ENCODE measurements at regions not wholly inside any gene's neighbourhood (a gene's known extent, or its start where the extent isn't known, plus 50 kb on each side); places are given as distances from the start of the nearest gene placed in this dataset.

DNA sequence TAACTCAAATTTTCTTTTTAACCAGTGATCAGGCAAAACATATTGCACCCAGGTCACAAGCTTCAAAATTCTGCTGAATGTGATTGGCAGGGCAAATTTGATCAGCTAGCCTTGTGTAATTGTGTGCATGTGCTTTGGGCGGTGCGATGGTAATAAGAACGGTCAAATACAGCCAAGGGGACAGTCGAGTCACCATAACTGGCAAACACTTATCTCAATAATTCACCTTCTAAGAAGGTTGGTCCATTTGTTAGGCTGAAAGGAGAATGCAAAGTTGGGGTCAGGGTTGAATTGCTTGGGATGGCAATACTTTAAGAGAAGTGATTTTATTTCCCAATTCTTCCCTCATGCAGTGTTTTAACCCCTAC, 302.4 kb upstream of the PDZRN3 start:
- no peak for DNase-seq

DNA sequence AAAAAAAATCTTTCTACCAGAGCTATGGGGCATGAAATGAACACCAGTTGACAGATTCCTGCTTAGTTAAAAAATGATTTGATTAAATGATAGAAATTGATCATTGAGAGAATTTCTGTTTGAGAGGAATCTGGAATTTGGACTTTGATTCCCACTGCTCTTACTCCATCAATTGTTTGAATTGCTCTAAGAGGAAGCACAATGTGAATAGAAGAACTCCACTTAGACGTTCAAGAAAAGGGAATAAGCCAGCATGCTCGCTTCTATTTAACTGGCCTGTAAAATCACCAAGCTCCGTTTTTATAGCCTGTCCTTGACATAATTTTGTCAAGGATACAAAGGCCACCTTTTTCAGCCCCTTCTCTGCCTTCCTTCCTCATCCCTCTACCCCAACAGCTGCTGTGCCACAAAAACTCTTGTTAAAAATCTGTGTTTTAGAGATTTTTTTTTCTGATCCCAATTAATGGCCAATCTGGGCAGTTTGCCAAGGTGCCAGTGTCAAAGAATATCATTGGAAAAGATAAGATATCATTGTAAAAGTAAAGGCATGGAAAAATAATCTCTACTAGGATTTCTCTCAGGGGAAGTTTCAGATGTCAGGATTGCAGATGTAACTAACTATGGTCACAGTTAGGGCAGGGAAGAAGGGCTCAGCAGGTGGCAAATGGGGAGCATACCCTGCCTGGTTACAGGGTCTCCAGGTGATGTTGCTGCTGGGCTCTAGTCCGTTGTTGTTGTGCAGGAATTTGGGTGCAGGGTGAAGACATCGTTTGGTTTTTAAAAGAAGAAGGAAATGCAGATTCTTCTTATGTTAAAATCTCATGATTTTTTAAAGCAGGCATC, 301.8 kb upstream of the PDZRN3 start:
- DNase-seq = no peak

DNA sequence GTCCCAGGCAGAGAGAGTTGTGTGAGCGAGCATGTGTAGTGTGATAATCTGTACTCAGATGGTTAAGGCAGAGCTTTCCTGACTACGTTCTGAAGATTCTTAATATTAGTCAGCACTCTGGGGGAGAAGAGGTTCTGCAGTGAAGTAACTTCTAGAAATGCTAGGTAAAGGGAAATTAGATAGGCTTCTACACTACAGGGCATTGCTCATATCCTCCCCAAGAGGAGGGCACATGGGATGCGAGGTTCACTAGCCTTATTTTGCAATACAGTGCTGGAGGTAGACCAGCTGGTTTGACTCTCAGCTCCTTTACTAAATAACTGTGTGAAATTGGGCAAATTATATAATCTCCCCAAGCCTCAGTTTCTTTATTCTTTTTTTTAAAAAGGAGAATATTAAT, 300.3 kb upstream of the PDZRN3 start:
- DNase-seq = no peak

DNA sequence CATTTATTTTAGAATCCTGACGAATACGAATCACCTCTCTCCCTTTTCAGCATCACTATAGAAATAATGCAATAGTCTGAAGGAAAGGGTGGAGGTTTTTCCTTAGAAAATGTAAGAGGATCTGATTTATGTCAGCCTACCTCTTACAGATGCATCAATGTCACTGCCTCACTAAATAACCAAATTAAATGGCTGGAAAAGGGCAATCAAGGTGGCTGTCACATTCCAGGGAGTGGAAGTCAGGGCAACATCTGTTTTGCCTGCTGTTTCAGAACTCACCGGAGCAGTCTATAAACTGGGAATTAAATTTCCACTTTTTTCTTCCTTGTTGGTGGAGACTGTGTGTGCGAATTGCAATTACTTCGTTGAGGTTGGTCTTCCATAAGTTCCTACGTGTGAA, 299.3 kb upstream of the PDZRN3 start:
- DNase-seq = no peak

DNA sequence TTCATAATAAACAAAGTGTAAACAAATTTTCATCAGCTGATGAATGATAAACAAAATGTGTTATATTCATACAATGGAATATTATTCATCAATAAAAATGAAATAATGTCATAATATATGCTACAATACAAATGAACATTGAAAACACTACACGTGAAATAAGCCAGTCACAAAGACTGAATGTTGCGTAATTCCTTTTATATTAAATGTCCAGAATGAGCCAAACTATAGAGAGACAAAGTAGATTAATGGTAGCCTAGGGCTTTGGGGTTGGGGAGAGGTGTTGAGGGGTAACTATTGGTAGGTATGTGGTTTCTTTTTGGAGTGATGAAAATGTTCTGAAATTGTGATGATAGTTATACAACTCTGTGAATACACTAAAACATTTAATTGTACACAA, 292.9 kb upstream of the PDZRN3 start:
- no peak for DNase-seq

DNA sequence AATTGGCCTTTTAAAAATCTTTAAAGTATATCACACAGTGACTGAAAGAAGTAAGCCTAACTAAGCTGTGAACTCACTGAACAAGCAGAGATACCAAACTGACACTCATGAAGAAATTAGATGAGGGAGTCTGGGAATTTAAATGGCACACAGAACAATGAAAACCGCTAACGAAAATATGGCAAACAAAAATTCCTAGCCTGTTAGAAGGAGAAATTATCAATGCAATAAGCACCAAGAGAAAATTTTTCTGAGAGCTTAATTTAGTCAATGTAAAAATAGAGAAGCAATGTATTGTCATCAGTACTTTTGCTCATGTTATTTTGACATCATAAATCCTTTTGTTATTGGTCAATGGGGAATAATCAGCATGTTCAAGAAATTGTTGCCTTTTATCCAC, 291.1 kb upstream of the PDZRN3 start:
- no peak for DNase-seq

DNA sequence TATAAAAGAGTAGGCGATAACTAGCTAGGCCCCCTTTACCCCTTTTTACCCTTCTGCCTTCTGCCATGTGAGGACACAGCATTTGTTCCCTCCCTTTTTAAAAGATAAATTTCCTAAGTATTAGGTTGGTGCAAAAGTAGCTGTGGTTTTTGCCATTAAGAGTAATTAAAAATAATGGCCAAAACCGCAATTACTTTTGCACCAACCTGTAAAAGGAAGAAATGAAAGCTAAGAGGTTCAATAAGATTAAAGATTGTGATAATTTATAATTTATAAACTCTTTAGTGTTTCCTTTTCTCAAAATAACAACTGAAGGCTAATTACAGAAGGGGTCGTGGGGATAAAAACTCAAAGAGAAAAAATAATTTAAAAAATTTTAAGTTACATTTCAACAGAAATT, 283.5 kb upstream of the PDZRN3 start:
- no peak for DNase-seq

DNA sequence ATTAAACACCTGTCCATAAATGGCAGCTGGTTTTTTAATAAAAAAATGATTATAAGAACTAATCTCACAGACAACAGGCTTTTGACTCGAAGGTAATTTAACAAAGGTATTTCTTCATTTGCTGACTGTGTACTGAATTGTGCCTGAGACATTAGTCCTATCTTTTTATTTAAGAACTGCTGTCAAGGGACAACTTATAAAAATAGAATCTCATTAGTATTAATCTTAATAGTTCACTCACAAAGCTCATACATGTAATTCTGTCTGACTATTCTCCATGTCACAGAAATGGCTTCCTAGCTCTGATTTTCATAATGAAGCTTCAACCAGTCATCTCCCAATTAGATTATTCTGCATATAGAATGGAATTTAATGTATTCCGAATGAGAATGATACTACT, 276.9 kb upstream of the PDZRN3 start:
- DNase-seq = no peak

DNA sequence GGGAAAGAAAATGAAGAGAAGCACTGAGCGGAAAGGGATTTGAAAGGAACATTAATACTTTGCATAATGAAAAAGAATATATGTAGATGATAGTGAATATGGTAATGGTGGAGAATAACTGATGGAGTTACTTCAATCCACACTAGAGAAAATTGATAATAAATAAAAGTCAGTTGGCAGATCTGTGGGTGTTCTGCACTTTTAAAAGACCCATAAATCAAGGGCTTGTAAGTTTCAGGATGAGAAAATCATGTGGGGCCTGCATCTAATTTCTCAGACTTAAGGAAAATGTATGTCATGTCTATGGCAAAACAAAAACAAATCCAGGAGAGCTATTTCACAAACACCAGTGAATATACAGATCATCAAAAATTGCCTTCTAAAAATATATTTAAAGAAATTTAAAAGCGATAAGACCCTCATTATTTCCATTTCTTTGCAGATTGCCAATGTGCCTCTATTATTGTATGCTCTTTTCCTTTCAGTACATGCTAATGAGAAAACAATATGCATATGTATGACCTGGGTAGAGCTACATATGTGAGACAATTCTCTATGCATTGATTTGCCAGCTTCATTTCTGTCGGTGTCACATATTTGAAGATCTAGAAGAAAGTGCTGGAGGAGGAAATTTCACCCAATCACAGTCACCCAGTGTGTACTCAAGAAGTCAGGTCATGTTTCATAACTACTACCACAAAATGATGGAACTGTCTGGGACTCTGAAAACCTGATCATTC, 269.9 kb upstream of the PDZRN3 start:
- DNase-seq = no peak

DNA sequence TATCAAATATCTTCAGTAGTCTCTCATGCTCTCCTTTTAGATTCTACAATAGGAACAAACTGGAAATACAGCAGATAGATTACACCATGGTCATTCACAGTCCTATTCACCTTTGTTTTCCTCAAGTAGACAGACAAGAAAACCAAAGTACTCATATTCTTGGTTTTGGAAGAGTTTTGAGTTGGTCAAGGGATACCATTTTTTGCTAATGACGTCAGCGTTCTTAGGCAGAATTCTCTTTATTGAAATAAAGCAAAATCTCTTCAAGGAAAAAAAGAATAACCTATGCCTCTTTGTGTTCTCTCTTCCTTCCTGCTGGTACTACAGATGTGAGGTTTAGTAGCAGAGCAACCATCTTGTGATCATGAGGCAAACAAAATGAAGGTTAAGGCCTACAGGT, 268.3 kb upstream of the PDZRN3 start:
- no peak for DNase-seq

DNA sequence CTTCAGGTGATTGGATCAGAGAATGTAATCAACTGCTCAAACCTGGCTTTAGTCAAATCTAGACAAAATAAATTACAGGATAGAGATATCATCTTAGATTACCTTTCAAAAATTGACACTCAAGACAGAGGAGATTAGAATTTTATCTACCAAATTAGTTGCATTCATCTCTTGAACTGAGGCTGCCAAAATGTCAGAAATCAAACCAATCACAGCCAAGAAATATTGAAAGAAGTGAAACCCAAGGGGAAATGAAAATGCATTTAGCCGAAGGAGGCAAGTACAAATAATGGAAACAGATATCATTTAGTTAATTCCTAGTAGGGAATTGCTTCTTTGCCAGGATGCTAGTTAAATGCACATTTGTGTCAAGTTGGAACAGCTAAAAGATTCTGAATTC, 261.1 kb upstream of the PDZRN3 start:
- DNase-seq = no peak

DNA sequence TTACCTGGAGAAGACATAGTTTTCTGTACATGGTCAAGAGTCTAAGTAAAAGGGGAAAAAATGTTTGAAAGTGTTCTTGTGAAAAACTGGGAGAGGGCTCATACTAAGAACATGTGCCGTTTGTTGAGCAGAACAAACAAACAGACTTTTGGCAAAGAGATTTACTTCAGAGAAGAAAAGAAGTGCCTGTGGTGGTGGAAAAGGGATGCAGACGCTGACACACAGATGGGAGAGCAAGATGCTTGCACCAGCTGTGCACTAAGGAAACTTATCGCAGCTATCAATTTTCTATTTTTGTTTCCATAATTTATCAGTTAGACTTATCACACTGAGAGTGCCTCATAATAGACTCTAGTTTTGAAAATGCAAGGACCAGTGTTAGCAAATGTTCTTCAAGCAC, 259.6 kb upstream of the PDZRN3 start:
- DNase-seq = no peak

DNA sequence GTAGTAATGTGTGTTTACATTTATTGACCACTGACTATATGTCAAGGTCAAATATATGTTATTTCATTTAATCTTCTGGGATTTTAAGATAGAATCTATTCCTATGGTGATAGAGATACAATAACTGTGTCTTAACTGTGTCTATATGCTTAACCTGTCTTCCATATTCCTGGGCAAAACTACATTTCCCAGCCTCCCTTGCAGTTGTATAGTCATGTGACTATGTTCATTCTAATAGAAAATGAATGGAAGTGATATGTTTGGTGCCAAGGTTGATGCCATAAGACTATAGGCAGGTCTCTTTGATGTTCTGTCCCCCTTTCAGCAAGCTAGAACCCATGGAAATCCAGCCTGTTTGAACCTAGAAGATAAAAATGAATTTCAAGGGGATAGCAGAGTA, 258.8 kb upstream of the PDZRN3 start:
- no peak for DNase-seq

DNA sequence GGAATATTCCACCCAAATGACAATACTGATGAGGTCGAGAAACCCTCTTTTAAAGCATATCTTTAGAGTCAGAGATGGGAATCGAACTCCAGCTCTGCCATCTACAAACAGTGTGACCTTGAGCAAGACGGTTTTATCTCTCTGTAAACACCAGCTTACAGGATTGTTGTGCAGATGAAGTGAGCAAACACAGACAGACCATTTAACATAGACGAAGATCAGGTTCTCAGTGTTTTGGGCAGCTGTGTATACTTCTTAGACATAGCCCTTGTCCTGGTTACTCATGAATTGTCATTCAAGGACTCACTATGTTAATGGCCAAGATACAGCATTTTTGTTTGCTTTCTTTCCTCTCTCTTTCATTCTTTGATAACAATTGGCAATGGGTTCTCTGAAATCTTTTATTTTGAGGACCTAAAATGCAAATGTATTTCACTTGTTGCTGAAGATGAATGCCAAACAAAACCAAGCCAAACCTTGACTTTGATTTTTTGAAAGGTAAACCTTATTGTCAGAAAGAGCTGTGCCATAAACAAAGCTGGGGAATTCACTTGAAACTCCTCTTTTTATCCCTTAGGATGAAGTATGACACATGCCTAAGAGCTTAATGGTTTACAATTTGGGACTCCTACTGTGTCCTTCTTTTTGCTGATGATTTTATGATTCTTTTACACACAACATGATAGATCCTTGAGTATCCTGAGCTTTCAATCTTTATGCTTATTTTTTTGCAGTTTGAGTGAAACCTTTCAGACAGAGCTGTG, 250.0 kb upstream of the PDZRN3 start:
- no peak for DNase-seq

DNA sequence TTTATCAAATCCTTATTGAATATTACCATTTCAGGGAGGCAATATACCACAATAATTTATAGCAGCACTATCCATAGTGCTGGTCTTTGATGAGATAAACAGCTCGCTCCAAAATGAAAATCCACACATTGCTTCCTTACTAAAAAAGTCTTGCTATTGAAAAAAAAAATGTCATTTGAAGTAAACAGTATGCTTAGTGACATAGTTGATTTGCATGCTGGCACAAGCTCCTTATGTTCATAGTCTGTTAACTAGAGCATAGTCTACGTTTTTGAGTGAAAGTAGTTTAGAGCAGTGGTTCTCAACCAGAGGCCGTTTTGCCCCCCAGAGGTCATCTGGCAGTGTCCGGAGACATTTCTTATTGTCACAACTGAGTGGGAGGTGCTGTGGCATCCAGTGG, 249.4 kb upstream of the PDZRN3 start:
- DNase-seq = no peak

DNA sequence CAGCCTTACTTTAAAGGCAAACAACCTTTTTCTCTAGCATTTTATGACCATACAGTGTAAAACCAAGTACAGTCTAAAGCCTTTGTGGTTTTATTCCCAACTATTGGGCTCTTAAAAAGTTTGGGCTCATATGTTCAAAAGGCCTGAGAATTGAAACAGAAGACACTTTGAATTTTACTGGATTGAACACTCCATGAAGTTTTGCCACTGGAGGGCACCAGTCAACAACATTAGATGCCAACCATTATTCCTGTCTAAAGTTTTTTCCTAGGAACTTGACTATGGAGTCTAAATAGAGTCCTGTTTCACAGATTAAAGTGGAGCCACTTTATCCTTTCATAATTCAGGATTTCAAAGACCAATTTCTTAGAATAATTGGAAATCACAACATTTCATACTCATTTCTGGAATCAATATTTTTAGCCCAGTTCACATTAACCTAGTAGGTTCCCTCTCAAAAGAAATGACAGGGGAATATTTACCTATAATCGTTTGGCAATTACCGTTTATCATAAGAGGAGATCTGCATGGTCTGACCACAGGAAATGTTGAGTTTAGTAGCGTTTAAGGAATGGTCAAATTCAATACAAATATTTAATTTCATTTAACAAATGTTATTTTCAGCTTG, 244.1 kb upstream of the PDZRN3 start:
- peak; percentile 24 for DNase-seq

DNA sequence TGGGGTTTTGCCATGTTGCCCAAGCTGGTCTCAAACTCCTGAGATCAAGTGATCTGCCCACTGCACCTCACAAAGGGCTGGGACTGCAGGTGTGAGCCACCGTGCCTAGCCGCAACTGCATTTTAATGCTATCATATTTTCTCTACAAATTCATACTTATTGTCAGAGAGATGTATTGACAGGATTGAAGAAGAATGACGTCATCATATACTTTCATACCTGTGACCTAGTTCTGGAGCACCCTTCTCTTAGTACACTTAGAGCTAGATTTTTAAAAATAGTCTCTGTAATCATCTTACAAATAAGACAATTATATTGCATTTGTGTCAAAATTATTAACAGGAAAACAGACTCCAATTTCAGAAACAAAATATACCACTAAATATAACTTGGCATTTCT, 242.8 kb upstream of the PDZRN3 start:
- DNase-seq = no peak

DNA sequence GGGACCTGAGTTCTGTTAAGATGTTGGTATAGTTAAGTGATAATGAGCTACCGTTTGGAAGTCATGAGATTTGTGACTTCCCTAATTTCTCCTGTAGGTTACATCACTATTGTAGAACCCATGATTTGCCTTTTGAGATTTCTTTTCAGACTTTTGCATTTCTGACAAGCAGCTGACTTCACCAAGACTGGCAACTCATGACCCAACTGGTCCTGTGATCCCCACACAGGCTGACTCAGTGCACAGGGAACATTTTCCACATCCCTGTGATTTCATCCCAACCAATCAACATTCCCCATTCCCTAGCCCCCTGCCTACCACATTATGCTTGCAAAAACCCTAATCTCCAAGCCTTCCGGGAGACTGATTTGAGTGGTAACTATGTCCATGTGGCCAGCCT, 242.1 kb upstream of the PDZRN3 start:
- DNase-seq = no peak

DNA sequence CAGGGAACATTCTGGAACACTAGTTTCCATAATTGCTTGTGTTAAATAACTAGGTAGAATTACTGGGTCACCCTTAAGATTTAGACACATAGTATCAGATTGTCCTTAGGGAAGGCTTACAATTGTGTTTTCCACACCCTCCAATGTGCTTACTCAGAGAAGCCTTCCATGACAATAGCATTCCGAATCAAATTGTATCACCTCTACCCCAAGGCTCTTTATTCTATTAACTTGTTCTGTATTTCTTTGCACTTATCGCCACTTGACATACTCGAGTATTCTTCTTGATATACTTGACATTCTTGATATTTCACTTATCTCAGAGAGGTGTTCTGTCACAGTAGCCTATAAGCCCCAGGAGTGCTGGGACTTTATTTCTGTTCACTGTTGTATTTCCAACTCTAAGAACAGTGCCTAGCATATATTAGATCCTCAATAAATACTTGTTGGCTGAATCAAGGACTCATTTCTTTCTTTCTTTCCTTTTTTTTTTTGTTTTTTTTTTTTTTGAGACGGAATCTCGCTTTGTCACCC, 238.9 kb upstream of the PDZRN3 start:
- no peak for DNase-seq

DNA sequence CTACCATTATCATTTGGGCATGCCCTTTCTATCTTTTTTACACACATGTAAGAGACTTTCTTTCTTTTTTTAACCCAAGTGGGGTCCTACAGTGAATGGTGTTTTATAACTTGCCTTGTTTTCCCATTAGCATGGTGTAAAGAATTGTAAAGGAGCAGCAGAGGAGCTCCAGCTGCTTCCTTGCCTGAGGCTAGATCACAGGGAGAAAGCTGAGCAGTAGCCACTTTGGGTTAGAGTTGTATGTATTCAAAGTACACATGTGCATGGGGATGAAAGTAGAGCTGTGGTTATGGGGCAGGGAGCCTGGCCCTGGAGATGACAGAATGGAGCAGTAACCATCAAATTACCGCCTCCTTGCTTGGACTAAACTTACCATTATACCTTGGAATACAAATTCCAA, 231.1 kb upstream of the PDZRN3 start:
- no peak for DNase-seq

DNA sequence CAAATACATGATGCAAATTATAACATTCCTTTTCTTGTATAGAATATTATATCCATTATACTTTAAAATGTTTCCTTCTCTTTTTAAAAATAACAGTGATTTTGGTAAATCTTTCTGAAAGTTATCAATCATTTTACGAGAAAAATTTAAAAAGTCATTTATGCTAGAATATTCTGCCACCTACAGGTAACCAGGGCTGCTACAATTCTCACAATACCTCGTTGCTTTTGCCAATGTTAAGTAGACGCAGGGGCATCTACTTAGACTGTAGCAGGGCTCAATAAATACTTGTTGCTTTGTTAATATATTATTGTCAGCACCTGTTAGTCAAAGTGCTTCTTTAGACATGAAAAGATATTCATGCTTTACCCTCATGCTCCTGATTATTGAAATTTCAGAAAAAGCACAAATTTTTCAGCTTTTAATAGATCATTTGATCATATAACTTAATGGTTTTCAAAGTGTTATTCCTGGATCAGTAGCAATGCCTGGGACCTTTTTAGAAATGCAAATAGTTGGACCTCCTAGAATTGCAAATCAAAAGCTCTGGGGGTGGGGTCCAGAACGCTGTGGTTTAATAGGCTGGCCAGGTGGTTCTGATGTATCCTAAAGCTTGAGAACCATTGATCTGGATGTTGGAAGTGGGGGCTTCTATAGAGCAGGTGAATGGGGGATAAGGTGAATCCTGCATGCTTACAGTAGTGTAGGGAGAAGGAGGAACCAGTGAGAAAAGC, 223.6 kb upstream of the PDZRN3 start:
- no peak for DNase-seq

DNA sequence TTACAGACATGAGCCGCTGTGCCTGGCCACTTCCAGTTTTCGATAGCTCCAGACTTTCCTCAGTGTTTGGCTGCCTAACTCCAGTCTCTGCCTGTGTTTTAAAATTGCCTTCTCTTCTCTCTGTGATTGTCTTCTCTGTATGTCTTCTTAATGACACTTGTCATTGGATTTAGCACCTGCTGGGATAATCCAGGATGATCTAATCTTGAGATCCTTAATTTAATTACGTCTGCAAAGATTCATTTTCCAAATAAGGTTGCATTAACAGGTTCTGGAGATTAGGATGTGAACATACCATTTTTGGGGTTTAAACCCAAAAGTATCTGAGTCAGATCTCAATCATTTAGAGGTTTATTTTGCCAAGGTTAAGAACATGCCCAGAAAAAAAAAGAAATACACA, 222.2 kb upstream of the PDZRN3 start:
- no peak for DNase-seq

DNA sequence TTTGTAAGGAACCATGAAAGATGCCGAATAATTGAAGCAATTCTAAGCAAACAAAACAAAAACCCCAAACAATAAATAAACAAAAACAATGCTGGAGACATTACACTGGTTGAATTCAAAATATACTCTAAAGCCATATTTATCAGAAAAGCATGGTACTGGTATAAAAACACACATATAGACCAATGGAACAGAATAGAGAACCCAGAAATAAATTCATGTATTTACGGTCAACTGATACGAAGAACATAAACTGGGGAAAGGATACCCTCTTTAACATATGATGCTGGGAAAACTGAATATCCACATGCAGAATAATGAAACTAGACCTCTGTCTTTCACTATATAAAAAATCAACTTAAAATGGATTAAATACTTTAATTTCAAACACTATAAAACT, 214.3 kb upstream of the PDZRN3 start:
- DNase-seq = no peak
